Sigmoid colon (tissue), 6 donors: ENCODE measurements at regions not wholly inside any gene's neighbourhood (a gene's known extent, or its start where the extent isn't known, plus 50 kb on each side); places are given as distances from the start of the nearest gene placed in this dataset.

ENCODE experiments used
- DNase-seq: peaks from one replicate; pipeline ENCODE4 v3.0.0-alpha.2; 2019
- H3K27ac ChIP-seq, 4 donors: fragments of 200-600 bp; sonication (generic); one replicate each; pipeline ENCODE4 v1.5.1; 2016 to 2019; ENCODE audit warnings: mild to moderate bottlenecking in 1 of 4
- H3K27me3 ChIP-seq, 3 donors: fragments of 200-600 bp; sonication (generic); one replicate each; pipeline ENCODE4 v1.5.1; 2019; ENCODE audit warnings: mild to moderate bottlenecking in 1 of 3
- H3K36me3 ChIP-seq, 4 donors: fragments of 200-600 bp; sonication (generic); one replicate each; pipeline ENCODE4 v1.5.1; 2016 to 2019
- H3K4me1 ChIP-seq, 4 donors: fragments of 200-600 bp; sonication (generic); one replicate each; pipeline ENCODE4 v1.5.1; 2017 to 2019
- H3K4me3 ChIP-seq, 4 donors: fragments of 200-600 bp; sonication (generic); one replicate each; pipeline ENCODE4 v1.5.1; 2017 to 2019; ENCODE audit warnings: mild to moderate bottlenecking in 2 of 4, moderate library complexity in 1 of 4
- H3K9me3 ChIP-seq, 4 donors: fragments of 200-600 bp in 3 of 4; sonication (generic) in 3 of 4; one replicate each; pipeline versions ENCODE4 v1.5.1 to v1.6.1; 2013 to 2019
- CTCF ChIP-seq, 4 experiments: fragments of 450-650 bp in 3 of 4; fragments of 200-600 bp in 1 of 4; IDR thresholded peaks; one replicate each; pipeline ENCODE4 v1.5.1; 2016 to 2019; ENCODE audit warnings: antibody characterized with exemption in 4 of 4, mild to moderate bottlenecking in 3 of 4, moderate library complexity in 2 of 4
- EP300 ChIP-seq, 4 donors: sonication (generic); formaldehyde crosslinking; IDR thresholded peaks; one replicate each; pipeline ENCODE4 v1.6.1; 2017; ENCODE audit warnings: antibody characterized with exemption in 4 of 4
- POLR2A ChIP-seq, 2 donors: fragments of 450-650 bp; IDR thresholded peaks; one replicate each; pipeline ENCODE4 v1.6.1; 2016; ENCODE audit warnings: antibody characterized with exemption in 2 of 2, mild to moderate bottlenecking in 2 of 2, moderate library complexity in 2 of 2
- POLR2AphosphoS5 ChIP-seq, 4 donors: sonication (generic); formaldehyde crosslinking; IDR thresholded peaks; one replicate each; pipeline ENCODE4 v1.6.1; 2017; ENCODE audit warnings: antibody characterized with exemption in 4 of 4
- WGBS, 2 donors: extraction: QIAGEN DNeasy Blood & Tissue Kit; methylation state at CpG; one replicate each; pipeline ENCODE4 v1.1.7; 2013; 5-methylcytosine and 5-hydroxymethylcytosine counted together
- intact Hi-C: fragments of 100-400 bp; cut with DNase I; formaldehyde crosslinking; loops from one replicate; pipeline ENCODE4 v1.15.1; 2023
- donor health status: healthy with polysubstance abuse.
- donor health status: healthy.

GRCh38 chr20:56860413-56860812 lies 231.3 kb downstream of the TFAP2C start:
- intact Hi-C loops: no loop called here

GRCh38 chr20:56861590-56861989 lies 232.5 kb downstream of the TFAP2C start:
- intact Hi-C loops: no loop called here
- peak overlapping the region in 2 of 4 donors; percentile 71 to 72 for H3K27ac ChIP-seq
- TF ChIP-seq POLR2AphosphoS5 (IDR thresholded peaks at IDR 0.05) (no peak), EP300 (IDR thresholded peaks at IDR 0.05) (no peak), CTCF (IDR thresholded peaks at IDR 0.05) (no peak), POLR2A (IDR thresholded peaks at IDR 0.05) (no peak)
- no peaks in the 10 kb centered on the region for H3K9me3 ChIP-seq
- no peaks in the 10 kb centered on the region for H3K36me3 ChIP-seq
- WGBS, 2 donors: 45 to 47% methylated on average over 6 of the region's 6 CpGs
- no peaks in the 10 kb centered on the region for H3K27me3 ChIP-seq
- DNase-seq: no peak
- no peak overlapping the region for H3K4me3 ChIP-seq
- peaks cover 0 to 57% (median 37%) of the 10 kb centered on the region in 4 donors for H3K4me1 ChIP-seq

More at GRCh38 chr20:56860413-56860812, 231.3 kb downstream of the TFAP2C start:
- WGBS, 2 donors: 64% methylated on average over 5 of the region's 5 CpGs
- TF ChIP-seq CTCF (IDR thresholded peaks at IDR 0.05) (no peak), POLR2AphosphoS5 (IDR thresholded peaks at IDR 0.05) (peak in 2 of 4 donors; percentile 18 to 41), EP300 (IDR thresholded peaks at IDR 0.05) (no peak), POLR2A (IDR thresholded peaks at IDR 0.05) (no peak)
- Histone ChIP-seq H3K27me3 (no peaks in the 10 kb centered on the region), H3K36me3 (no peaks in the 10 kb centered on the region), H3K4me3 (no peak overlapping the region), H3K27ac (peak overlapping the region; percentile 54 to 72 (median 63)), H3K4me1 (peaks cover 0 to 50% (median 35%) of the 10 kb centered on the region in 4 donors), H3K9me3 (no peaks in the 10 kb centered on the region)
- DNase-seq: no peak

GRCh38 chr20:56865055-56865454 lies 235.9 kb downstream of the TFAP2C start:
- H3K27me3 ChIP-seq: no peaks in the 10 kb centered on the region
- 52 to 55% methylated on average over 9 to 10 of the region's 10 CpGs for WGBS, 2 donors
- intact Hi-C loops: loop anchor here (2.0 to 5.0 kb wide), 2 partner anchors 24 to 233 kb away; no protein-coding TSS in a partner anchor

GRCh38 chr20:56867128-56867527 lies 238.0 kb downstream of the TFAP2C start:
- no peak for TF ChIP-seq CTCF (IDR thresholded peaks at IDR 0.05)
- no peak for TF ChIP-seq POLR2A (IDR thresholded peaks at IDR 0.05)
- TF ChIP-seq POLR2AphosphoS5 (IDR thresholded peaks at IDR 0.05): no peak
- no peak for TF ChIP-seq EP300 (IDR thresholded peaks at IDR 0.05)
- Histone ChIP-seq H3K36me3 (no peaks in the 10 kb centered on the region), H3K4me1 (peaks cover 0 to 17% (median 12%) of the 10 kb centered on the region in 4 donors), H3K4me3 (no peak overlapping the region), H3K27ac (no peak overlapping the region), H3K27me3 (no peaks in the 10 kb centered on the region), H3K9me3 (no peaks in the 10 kb centered on the region)
- no peak for DNase-seq
- intact Hi-C loops: loop anchor here (5.0 kb wide), 1 partner anchor 235 kb away; no protein-coding TSS in a partner anchor
- WGBS, 2 donors: 59 to 70% methylated on average over 4 of the region's 4 CpGs

More at GRCh38 chr20:56865055-56865454, 235.9 kb downstream of the TFAP2C start:
- Histone ChIP-seq H3K36me3 (no peaks in the 10 kb centered on the region), H3K4me1 (peaks cover 0 to 31% (median 20%) of the 10 kb centered on the region in 4 donors), H3K4me3 (no peak overlapping the region), H3K27ac (peak overlapping the region in 3 of 4 donors; percentile 60 to 69 (median 68)), H3K9me3 (no peaks in the 10 kb centered on the region)
- TF ChIP-seq CTCF (IDR thresholded peaks at IDR 0.05): no peak
- no peak for TF ChIP-seq EP300 (IDR thresholded peaks at IDR 0.05)
- peak; percentile 44 to 74 (median 56) for TF ChIP-seq POLR2AphosphoS5 (IDR thresholded peaks at IDR 0.05)
- no peak for TF ChIP-seq POLR2A (IDR thresholded peaks at IDR 0.05)
- DNase-seq: peak; percentile 92

GRCh38 chr20:56868746-56869145 lies 239.6 kb downstream of the TFAP2C start:
- peaks cover 0 to 17% (median 12%) of the 10 kb centered on the region in 4 donors for H3K4me1 ChIP-seq
- 84 to 85% methylated on average over 4 of the region's 4 CpGs for WGBS, 2 donors
- no peaks in the 10 kb centered on the region for H3K9me3 ChIP-seq
- TF ChIP-seq EP300 (IDR thresholded peaks at IDR 0.05): no peak
- TF ChIP-seq CTCF (IDR thresholded peaks at IDR 0.05): no peak
- TF ChIP-seq POLR2AphosphoS5 (IDR thresholded peaks at IDR 0.05): no peak
- TF ChIP-seq POLR2A (IDR thresholded peaks at IDR 0.05): no peak
- no peaks in the 10 kb centered on the region for H3K36me3 ChIP-seq
- intact Hi-C loops: loop anchor here (5.0 kb wide), 1 partner anchor 236 kb away; no protein-coding TSS in a partner anchor
- H3K27ac ChIP-seq: no peak overlapping the region
- H3K4me3 ChIP-seq: no peak overlapping the region
- H3K27me3 ChIP-seq: no peaks in the 10 kb centered on the region
- DNase-seq: no peak
